ENCODE measurements at regions not wholly inside any gene's neighbourhood (a gene's known extent, or its start where the extent isn't known, plus 50 kb on each side); places are given as distances from the start of the nearest gene placed in this dataset.

GRCh38 chr7:115793958-115794702, 236.4 kb downstream of the TFEC start (continued):
- TF ChIP-seq JUND (IDR thresholded peaks at IDR 0.05; ENCODE audit: low read length) = no peak
